ENCODE measurements at regions not wholly inside any gene's neighbourhood (a gene's known extent, or its start where the extent isn't known, plus 50 kb on each side); places are given as distances from the start of the nearest gene placed in this dataset.
"Not testable (repeated sequence)": the region's sequence is repeated elsewhere in the genome, so short reads cannot be mapped to it uniquely, and the experiment has no call there.

- no peak for DNase-seq
Measured at GRCh38 chr4:137393044-137393443, 139.2 kb downstream of the PCDH18 start.

DNA sequence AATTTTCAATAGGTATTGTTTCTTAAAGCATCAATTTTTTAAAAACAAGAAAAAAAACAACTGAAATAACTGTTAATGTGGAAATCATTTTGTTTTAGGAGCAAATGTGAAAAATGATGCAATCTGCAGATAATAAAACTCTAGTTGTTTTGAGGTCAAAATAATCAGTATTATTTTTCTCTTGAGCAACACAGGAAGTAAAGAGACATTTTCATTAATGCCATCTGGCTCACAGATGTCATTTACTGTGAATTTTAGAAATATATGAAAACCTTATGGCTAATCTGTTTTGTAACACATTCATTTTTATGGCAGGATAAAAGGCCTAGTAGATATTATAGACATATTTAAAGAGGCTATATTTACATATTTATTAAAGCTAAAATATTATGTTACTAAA lies 141.6 kb downstream of the PCDH18 start:
- no peak for DNase-seq

DNA sequence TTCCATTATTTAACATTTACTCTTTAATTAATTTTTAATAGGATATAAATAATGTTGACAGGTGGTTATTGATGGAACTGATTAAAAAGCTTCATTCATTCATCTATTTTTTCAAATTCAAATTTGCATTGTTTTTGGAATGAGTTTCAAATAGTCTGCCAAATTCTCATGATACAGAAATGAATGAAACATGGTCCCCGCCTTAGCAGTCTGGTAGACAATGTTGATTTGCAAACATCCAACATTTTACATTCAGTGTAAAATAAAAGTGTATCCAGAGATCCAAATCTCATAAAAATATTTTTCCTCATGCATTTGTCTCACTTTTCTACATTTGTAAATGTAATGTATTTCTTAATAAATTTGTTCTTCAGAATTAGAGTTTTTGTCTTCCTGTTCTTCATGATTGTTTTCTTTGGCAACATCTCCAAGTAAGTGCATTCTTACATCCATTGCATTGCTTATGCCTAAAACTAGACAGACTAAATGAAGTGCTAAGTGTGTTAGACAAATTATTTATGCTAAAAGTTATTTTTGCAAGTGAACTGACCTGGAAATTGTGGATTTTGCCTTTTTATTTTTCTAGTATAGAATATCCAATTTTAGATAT lies 142.3 kb downstream of the PCDH18 start:
- DNase-seq, result no peak

DNA sequence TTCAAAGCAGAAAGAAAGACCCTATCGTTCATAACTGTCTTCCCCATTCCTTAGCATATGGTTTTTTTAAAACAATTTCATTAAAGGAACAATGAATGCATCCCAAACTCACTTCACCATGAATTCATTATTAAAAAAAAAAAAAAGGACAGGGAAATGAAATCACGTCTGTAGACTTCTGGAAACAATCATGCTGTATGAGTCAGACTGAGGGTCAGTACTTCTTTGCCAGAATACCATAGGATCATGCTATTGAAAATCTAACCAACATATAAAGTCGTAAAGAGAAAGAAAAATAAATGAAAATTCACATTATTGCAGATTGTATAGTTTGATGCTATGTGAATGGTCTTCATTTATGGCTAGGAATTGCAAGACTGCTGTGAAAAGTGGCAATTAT lies 144.4 kb downstream of the PCDH18 start:
- DNase-seq, result no peak

- no peak for DNase-seq
Measured at GRCh38 chr4:137384476-137384875, 147.8 kb downstream of the PCDH18 start.

GRCh38 chr4:137378821-137379220 lies 153.5 kb downstream of the PCDH18 start:
- DNase-seq, result no peak

- DNase-seq, result no peak
Measured at GRCh38 chr4:137378393-137378792, 153.9 kb downstream of the PCDH18 start.

DNA sequence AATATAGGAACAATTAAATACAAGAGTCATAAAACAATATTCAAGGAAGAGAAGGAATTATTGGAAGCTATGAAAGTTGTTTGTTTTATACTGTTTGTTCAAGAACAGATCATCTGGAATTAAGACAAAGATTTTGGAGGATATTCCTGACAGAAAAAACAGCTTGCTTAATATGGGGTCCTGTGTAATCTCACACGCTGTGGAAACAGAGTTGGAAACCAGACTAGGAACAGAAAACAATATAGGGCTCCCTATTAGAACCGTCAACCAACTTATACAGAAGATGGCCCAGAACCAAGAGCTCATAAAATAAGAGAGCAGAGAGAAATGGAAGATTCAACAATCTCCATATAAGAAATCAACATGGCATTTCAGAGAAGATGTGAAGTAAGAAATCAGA lies 156.0 kb downstream of the PCDH18 start:
- no peak for DNase-seq

- DNase-seq, result no peak
Measured at GRCh38 chr4:137375111-137375850, 157.0 kb downstream of the PCDH18 start.

GRCh38 chr4:137370679-137371078 lies 161.6 kb downstream of the PCDH18 start:
- no peak for DNase-seq

- no peak for DNase-seq
Measured at GRCh38 chr4:137370206-137370633, 162.1 kb downstream of the PCDH18 start.

DNA sequence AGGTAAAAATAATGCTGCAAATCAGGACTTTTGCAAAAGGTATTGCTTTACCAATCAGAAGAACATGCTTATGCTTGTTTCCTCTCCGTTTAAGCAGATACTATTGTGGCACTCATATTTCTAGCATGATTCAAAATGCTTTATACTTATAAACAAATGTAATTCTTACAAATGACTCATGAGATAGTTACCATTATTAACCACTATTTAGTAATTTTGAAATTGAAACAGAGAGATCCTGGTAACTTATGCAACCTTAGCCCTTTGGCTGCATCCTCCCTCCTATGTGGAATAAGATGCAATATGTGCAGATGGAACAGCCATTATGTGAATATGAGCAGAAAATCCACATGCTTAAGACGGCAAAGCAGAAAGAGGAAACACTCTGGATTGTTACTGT lies 164.7 kb downstream of the PCDH18 start:
- DNase-seq, result no peak

DNA sequence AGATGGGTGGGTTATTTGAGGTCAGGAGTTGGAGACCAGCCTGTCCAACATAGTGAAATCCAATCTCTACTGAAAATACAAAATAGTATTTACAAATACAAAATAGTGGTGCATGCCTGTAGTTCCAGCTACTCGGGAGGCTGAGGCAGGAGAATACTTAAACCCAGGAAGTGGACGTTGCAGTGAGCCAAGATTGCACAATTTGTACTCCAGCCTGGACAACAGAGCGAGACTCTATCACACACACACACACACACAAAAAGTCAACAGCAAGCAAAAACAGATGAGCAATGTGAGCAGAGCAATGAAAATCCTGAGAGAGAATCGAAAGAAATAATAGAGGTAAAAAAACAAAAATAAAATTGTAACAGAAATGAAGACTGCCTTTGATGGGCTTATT lies 168.8 kb downstream of the PCDH18 start:
- DNase-seq, result no peak

DNA sequence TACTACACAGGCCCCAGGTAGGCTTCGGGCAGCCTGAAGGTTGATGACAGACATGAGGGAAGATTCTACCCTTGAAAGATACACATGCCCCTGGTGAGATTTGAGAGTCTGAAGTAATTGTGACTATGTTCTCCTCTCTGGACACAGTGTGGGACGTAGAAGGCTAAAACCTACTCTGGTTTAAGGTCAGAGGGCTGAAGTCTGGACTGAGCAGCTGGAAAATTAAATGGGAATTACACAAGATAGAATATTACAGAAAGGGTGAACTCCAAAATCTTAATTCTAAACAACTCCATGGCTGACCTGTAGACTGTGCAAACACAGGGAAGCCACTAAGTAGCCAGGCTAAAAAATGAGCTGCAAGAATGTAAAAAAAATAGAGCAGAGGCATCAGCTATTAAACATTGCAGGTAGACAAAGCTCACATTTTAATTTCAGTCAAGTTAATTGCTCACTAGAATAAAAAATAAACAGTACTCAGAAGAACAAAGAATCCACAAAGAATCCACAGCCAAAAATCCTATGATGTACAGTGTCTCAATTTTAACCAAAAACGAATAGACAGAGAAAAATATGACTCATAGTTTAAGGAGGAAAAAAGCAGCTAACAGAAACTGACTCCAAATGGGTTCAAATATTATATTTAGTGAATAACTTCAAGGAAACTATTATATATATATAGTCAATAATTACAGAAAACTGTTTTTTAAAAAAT lies 170.4 kb downstream of the PCDH18 start:
- DNase-seq, result no peak

GRCh38 chr4:137360761-137361160 lies 171.5 kb downstream of the PCDH18 start:
- DNase-seq, result no peak

DNA sequence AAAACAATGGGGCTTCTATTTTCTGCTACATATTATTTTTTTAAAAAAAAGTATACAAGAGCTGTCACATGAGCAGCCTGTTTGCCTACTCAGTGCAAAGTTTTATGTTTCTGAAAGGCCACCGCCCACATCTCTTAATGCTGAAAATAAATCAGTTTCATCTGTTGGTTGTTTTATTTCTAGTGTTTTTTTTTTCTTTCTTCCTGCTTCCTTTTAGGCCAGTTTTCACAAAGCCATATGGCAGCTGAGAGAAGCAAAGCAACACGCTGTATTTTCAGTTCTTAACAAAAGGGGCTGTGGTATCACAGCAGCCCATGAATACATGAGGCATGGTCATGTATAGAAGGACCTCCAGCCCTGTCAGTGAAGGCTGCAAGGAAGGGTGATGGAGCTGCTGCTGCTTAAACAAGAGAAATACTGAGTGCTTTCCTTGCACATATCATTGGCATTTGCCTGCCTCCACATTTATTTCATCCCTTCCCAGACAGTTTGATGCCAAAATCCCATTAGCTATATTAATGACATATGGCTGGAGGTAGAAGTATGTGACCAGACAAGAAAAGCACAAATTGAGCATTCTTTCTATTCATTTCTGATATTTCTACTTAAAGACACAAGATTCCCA lies 172.5 kb downstream of the PCDH18 start:
- no peak for DNase-seq

DNA sequence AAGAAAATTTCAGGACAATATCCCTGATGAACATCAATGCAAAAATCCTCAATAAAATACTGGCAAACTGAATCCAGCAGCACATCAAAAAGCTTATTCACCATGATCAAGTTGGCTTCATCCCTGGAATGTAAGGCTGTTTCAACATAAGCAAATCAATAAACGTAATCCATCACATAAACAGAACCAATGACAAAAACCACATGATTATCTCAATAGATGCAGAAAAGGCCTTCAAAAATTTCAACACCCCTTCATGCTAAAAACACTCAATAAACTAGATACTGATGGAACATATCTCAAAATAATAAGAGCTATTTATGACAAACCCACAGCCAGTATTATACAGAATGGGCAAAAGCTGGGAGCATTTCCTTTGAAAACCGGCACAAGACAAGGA lies 177.7 kb downstream of the PCDH18 start:
- not testable (repeated sequence) for DNase-seq

DNA sequence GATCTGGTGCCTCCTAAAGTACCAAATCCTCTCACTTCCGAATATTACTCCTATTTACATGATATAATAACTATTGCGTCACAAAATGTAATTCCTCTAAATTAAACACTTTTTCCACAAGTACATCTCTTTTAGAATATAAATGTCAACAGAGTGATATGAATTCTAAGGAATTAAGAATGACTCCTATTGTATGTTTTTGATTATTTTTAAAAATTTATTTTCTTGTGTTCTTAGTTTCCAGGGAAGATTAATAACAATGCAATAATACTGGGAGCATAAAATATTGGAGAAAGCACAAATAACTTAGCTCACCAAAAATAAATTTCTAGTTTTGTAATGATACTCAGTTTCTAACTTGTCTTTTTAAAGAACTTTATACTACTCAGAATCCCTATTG lies 184.9 kb downstream of the PCDH18 start:
- DNase-seq, result no peak

DNA sequence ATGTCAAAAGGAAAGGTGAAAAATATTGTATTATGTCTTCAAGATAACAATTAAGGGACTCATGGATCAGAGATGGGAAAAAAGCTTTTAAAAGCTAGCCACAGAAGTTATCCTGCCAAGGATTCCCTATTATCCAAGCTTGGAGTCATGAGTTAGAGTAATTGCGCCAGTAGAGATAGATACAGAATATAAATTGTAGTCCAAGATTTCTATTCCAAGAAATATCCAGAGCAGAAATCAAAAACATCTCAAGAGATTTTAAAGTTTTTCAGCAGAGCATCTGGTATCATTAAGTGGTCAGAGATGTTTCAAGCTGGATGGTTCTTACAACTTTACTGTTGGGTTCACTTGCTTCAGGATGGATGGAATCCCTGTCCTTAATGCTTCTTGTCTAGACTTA lies 186.7 kb downstream of the PCDH18 start:
- no peak for DNase-seq

GRCh38 chr4:137343221-137343620 lies 189.1 kb downstream of the PCDH18 start:
- no peak for DNase-seq

GRCh38 chr4:137333031-137333430 lies 199.3 kb downstream of the PCDH18 start:
- no peak for DNase-seq

DNA sequence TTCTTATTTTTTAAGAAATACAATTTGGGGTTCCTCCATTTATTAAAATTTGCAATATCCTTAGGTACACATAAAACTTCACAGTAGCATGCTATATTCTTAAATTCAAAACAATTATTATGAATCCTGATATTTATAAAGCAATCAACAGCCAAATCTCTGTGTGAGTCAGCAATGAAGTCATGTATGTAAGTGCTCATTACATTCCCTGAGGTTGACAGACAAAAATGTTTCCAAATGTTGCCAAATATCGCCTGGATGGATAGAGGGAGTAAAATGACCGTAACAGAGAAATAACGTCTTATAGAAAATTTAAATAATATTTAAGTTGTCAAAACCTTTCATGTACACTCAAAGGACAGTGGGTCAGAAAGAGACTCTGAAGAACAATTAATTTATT lies 220.0 kb downstream of the PCDH18 start:
- no peak for DNase-seq

- DNase-seq, result no peak
Measured at GRCh38 chr4:137310593-137311490, 221.5 kb downstream of the PCDH18 start.

Measured in GDM1 (cell line).